GM12873 (cell line): ENCODE measurements at regions not wholly inside any gene's neighbourhood (a gene's known extent, or its start where the extent isn't known, plus 50 kb on each side); places are given as distances from the start of the nearest gene placed in this dataset.

Experiments
- TF ChIP-seq, protein P1 (sequence below): IDR thresholded peaks from 2 replicates; pipeline ENCODE4 v1.5.1; 2012; ENCODE audit warnings: low read depth, mild to moderate bottlenecking, moderate library complexity, low read length, control low read depth; ENCODE audit not compliant: insufficient read depth; ENCODE audit errors: missing control alignments

DNA sequence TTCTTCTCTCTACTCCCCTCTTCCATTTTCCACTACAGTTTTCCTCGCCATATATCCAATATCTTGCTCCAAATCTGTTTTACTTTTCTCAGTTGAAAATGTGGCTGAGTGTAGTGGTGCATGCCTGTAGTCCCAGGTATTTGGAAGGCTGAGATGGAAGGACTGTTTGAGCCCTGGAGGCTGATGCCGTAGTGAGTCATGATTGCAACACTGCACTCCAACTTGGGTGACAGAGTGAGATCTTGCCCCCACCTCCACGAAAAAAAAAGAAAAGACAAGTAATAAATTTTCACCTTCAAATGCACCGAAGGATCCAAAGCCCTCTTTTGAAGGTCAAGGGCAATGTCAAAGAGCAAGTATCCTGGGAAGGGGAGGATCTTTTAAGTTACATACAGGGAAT, 592.3 kb downstream of the TMEM114 start:
- TF ChIP-seq, protein P1, sequence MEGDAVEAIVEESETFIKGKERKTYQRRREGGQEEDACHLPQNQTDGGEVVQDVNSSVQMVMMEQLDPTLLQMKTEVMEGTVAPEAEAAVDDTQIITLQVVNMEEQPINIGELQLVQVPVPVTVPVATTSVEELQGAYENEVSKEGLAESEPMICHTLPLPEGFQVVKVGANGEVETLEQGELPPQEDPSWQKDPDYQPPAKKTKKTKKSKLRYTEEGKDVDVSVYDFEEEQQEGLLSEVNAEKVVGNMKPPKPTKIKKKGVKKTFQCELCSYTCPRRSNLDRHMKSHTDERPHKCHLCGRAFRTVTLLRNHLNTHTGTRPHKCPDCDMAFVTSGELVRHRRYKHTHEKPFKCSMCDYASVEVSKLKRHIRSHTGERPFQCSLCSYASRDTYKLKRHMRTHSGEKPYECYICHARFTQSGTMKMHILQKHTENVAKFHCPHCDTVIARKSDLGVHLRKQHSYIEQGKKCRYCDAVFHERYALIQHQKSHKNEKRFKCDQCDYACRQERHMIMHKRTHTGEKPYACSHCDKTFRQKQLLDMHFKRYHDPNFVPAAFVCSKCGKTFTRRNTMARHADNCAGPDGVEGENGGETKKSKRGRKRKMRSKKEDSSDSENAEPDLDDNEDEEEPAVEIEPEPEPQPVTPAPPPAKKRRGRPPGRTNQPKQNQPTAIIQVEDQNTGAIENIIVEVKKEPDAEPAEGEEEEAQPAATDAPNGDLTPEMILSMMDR, result no peak

DNA sequence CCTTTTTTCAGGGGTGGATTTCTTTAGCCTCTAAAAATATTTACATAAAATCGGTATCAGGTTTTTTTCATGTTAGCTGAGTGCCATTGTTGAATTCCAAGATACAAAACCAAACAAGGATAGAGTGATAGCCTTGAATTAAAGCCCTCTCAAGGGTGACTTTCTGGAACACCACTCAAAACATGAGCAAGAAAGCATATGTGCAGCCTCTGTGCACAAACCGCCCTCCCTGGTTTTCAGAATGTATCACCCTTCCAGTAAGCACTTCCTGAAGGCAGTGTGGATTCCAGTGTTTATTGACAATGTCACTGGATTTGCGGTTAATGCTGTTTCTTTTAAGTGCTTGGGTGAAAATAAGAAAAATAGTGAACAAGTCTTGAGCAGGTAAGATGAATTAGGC, 597.7 kb downstream of the TMEM114 start:
- TF ChIP-seq, protein P1, result no peak

DNA sequence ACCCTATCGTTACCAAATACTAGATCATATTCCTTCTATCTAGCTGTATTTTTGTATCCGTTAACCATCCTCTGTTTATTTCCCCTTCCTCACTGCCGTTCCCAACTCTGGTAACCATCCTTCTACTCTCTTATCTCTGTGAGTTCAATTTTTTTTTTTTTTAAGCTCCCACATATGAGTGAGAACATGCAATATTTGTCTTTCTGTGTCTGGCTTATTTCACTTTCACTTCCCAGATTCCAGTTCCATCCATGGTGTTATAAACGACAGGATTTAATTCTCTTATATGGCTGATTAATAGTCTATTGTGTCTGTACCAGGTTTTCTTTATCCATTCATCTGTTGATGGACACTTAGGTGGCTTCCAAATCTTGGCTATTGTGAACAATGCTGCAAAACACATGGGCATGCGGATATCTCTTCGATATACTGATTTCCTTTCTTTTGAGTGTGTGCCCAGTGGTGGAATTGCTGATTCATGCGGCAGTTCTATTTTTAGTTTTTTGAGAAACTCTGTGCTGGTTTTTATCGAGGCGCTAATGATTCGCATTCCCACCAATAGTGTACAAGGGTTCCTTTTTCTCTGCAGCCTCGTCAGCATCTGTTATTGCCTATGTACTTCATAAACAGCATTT, 599.6 kb downstream of the TMEM114 start:
- TF ChIP-seq, protein P1, result no peak

DNA sequence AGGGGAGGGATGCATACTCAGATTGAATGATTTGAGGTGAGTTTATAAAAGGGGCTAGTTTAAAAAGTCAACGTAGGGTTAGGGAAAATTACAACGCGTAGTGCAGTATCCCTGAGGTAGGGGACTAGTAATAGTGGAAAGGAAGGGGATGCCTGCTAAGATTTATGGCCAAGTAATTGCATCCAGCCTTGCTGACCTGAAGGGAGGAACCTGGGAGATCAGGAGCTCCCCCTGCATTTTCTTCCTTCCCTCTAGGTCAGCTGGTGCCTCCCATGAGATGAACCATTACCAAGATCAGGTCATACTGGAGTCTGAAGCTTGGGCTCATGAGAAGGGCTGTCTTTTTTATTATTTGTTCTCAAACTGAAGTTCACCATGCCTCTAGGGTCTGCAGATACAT, 606.6 kb downstream of the TMEM114 start:
- TF ChIP-seq, protein P1, result no peak

DNA sequence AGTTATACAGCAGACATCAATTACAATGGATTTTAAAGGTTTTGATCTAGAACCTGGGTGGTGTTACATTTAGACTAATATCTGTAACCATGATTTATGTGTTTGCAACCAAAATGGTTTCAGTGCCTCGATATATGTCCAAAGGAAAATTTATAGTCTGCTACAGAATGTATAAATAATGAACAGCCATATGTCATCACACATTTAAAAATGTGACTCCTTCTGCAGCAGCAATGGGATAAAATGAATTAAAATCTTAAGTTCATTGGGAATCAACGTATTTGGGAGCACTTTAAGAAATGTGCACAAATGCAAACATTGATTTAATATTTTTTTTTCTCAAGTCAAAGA, 610.2 kb downstream of the TMEM114 start:
- TF ChIP-seq, protein P1, result no peak

DNA sequence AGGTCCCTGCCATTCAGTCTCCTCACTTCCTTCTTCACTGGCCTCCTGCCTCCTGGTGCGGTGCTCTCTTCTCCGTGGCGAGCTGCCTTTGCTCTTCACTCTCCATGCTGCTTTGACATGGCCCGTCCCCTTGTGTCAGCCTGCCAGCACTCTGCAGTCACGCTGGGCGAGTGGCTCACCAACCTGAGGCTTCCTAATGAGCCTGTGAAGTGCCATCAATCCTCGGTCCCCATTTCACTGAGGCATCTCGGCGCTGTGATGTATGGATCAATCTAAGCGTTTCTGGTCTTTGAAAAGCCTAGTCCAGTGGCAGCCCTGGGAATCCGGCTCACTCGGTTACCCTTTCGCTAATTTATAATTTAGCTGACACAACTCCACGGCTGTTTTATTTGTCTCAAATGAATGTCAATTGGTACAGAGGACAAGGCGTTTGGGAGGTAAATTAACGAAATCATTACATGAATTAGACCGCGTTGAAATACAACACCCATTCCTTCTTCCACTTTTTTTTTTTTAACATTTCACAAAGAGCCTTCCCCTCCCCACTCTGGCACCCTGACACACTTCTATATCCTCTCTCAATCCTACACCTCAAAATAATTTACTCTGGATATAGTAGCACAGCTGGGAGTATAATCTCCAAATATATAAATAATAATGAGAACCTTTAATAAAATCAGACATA, 610.7 kb downstream of the TMEM114 start:
- TF ChIP-seq, protein P1, result no peak

DNA sequence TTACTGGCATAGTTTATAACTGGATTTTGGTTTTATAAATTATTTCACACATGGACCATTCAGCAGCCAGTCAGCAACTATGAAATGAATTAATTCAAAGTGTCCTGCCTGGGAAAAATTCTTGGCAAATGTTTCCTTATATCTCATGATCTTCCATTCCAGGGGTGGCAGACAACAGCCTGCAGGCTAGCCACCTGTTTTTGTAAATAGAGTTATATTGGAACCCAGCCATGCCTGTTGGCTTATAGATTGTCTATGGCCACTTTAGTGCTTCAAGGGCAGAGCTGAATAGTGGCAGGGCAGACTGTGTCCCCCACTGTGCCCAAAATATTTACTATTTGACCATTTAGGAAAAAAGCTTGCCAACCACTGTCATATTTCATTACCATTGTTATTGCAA, 613.7 kb downstream of the TMEM114 start:
- TF ChIP-seq, protein P1, result no peak
